ENCODE measurements at regions not wholly inside any gene's neighbourhood (a gene's known extent, or its start where the extent isn't known, plus 50 kb on each side); places are given as distances from the start of the nearest gene placed in this dataset.

DNA sequence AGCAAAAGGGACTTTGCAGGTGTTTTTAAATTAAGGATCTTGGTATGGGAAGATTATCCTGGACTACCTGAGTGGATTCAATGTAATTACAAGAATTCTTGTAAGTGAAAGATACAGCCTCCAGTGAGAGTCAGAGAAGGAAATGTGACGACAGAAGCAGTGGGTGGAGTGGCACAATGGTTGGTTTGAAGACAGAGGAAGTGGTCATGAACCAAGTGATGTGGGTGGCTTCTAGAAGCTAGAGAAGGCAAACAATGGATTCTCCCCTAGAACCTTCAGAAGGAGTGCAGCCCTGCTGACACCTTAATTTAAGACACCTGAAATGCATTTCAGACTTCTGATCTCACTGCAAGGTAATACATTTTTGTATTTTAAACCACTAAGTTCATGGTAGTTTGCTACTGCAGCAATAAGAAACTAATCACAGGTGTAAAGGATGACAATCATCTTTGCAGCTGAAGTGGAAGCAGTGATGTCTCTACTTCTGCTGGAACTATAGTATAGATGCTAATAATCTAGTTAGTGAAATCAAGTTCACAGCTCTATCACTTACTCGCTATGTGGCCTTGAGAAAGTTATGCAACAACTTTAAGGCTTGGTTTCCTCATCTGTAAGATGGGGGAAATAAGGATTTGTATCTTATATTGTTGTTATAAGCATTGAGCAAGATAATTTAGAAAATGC lies 403.4 kb upstream of the SUCLG2 start:
- TF ChIP-seq, protein P1, sequence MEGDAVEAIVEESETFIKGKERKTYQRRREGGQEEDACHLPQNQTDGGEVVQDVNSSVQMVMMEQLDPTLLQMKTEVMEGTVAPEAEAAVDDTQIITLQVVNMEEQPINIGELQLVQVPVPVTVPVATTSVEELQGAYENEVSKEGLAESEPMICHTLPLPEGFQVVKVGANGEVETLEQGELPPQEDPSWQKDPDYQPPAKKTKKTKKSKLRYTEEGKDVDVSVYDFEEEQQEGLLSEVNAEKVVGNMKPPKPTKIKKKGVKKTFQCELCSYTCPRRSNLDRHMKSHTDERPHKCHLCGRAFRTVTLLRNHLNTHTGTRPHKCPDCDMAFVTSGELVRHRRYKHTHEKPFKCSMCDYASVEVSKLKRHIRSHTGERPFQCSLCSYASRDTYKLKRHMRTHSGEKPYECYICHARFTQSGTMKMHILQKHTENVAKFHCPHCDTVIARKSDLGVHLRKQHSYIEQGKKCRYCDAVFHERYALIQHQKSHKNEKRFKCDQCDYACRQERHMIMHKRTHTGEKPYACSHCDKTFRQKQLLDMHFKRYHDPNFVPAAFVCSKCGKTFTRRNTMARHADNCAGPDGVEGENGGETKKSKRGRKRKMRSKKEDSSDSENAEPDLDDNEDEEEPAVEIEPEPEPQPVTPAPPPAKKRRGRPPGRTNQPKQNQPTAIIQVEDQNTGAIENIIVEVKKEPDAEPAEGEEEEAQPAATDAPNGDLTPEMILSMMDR (IDR thresholded peaks at IDR 0.05; ENCODE audit: low read depth, low read length) = no peak
- no peak for TF ChIP-seq MAX (IDR thresholded peaks at IDR 0.05; ENCODE audit: low read depth, low read length)

Data from NB4 (cell line).